Left forelimb (tissue), 1 donor: ENCODE measurements at regions not wholly inside any gene's neighbourhood (a gene's known extent, or its start where the extent isn't known, plus 50 kb on each side); places are given as distances from the start of the nearest gene placed in this dataset.

ENCODE experiments used
- DNase-seq: peaks from one replicate; pipeline ENCODE4 v3.0.0-alpha.2; 2018; ENCODE audit warnings: low spot score

DNA sequence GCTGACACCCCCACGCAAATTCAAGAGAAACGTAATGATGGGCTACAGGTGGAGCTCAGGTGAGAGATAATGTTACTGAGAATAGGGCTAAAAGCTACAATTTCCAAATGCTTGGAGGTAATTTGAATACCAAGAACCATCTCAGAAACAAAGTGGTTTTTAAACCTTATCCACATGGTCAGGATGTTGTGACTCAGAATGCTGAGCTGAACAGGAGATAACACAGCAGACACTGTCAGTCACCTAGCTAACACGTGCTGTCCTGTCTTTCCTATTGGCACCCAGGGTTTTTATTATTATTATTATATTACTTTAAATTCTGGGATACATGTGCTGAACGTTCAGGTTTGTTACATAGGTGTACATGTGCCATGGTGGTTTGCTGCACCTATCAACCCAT, 233.0 kb upstream of the MAF start:
- DNase-seq: no peak

- DNase-seq: no peak
Observed at GRCh38 chr16:79826732-79827475, 226.4 kb upstream of the MAF start.

DNA sequence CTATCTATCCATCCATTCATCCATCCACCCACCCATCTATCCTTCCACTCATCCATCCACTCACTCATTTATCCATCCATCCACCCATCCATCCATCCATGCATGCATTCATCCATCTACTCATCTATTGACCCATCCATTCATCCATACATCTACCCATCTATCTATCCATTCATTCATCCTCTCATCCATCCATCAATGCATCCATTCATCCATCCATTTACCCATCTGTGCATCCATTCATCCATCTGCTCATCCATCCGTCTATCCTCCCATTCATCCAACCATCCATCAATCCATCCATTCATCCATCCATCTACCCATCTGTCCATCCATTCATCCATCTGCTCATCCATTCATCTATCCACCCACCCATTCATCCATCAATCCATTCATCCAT, 224.5 kb upstream of the MAF start:
- DNase-seq: no peak

DNA sequence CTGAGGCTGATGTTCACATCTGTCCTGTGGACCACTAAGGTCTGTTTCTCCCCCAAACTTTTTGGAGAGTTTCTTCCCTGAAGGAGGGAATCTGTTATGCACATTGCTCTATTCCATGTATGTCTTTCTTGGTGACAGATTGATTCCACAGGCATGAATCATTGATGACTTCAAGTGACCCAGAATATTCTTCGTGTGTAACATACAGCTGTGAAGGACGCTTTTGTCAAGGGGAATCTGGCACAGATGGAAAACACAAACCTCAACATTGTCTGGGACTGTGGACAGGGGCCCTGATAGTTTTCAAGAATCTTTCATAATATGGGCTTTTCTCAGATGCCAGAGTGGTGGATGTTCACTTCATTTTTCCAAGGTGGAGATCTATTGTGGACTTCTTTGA, 223.1 kb upstream of the MAF start:
- no peak for DNase-seq

GRCh38 chr16:79821911-79822310, 221.4 kb upstream of the MAF start:
- no peak for DNase-seq

- no peak for DNase-seq
Observed at GRCh38 chr16:79816081-79816497, 215.6 kb upstream of the MAF start.

DNA sequence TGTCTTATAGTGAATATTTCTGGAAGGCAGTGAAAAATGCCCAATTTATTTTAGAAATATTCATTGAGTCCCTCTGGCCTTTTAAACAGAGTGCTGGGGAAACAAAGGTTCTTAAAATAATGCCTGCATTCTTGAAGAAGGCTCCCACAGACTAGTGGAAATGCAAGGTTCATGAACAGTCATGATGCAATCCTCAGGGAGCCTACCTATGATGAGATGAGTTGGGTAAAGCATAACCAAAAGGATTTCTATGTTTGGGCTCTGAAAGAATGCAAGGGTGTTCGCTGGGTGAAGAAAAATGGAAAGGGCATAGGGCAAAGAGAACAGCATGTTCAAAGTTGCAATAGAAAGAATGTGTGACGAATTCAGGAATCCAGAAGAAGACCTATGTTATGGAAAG, 214.5 kb upstream of the MAF start:
- DNase-seq: no peak

- no peak for DNase-seq
Observed at GRCh38 chr16:79814124-79814523, 213.6 kb upstream of the MAF start.

GRCh38 chr16:79811541-79811940, 211.0 kb upstream of the MAF start:
- no peak for DNase-seq

- DNase-seq: no peak
Observed at GRCh38 chr16:79810449-79811189, 210.1 kb upstream of the MAF start.

GRCh38 chr16:79809376-79809775, 208.8 kb upstream of the MAF start:
- no peak for DNase-seq

DNA sequence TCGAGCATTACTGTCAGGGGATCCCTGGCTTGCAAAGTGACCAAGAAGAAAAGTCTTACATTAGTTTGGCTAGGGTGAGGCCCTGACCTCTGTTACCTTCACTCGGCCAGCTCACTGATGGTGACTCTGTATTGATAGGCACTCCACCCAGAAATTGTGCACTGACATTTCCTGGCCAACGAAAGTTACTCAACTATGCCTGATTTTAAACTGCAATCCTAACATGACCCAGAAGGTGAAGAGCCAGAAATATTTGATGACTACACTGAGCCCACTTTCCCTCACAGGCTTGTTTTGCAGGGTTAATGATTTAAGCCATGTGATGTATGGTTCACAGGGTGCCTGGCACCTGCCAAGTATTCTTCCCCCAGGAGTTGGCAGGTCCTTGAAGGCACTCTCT, 208.2 kb upstream of the MAF start:
- DNase-seq: no peak

GRCh38 chr16:79806757-79807156, 206.2 kb upstream of the MAF start:
- no peak for DNase-seq

DNA sequence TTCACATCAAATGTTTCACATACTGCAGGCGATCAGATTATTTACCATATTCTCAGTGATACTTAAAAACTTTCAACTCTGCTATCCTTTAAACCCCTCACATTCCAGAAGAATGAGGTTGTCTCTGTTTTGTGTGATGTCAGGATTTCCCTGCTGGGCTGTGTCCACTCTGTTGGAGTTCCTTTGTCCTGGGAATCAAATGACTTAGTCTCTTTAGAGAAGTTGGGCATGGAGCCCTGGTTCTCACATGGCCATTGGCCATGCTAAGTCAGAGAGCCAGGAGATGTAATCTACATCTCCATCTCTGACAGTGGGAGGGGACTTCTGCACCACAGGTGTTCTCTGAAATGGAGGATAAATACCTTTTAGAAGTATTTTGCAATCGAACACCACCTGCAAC, 205.1 kb upstream of the MAF start:
- DNase-seq: no peak

GRCh38 chr16:79801646-79802045, 201.1 kb upstream of the MAF start:
- DNase-seq: no peak

DNA sequence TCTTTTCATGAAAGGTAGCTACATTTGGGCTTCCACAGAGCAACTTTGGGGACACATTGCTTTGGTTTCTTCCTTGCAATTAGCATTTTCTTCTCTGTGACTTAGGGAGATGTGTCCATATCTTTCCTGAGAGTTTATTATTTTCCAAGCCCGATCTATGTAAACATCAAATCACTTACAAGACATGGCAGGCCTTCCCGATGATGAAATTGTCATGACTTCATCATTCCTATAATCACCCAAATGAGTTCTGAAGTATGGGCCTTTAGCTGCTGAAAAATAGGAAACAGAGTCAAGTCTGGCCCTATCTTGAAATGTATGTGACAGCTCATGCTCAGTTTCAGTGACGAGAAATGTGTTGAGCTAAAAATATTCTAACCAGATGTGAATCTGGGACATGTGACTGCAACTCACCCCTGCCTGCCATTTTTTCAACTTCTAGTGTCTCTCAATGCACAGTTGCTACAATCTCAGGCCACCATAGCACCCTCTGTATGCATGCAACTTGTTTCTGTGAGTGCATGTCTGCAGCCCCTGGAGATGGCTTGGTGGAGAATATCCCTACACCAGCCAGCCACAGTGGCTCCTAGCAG, 199.6 kb upstream of the MAF start:
- no peak for DNase-seq

GRCh38 chr16:79798416-79799053, 198.0 kb upstream of the MAF start:
- DNase-seq: no peak

DNA sequence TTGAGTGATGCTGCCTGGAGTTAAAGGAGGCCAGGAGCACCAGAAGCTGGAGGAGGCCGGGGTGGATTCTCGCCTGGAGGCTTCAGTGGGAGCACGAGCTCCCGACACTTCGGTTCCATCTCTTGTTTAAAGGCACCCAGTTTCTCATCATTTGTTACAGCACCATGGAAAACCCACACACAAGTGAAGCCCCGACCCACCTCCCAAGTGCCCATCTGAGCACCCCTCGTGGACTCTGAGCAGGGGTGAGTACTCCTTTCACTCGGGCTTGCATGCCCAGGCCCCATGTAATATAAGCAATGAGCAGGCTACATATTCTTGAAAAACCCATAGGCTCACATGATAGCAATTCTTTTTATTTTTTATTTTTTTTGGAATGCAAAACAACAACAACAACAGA, 196.9 kb upstream of the MAF start:
- DNase-seq: no peak

DNA sequence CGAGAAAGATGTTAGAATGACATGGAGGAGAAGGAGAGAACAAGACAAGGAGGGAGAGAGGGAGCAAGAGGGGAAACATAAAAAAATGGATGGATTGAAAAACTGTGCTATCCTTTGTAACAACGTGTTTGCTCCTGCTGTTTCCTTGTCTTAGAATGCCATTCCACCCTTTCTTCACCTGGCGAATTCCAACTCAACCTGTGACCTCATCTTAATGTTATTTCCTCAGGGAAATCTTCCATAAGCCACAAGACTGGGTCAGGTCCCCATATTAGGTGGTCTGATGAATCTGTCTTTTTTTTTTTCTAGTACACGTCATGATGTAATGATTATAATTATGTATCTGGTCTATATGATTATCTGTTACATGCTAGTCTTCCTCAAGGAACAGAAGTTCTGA, 195.0 kb upstream of the MAF start:
- no peak for DNase-seq

DNA sequence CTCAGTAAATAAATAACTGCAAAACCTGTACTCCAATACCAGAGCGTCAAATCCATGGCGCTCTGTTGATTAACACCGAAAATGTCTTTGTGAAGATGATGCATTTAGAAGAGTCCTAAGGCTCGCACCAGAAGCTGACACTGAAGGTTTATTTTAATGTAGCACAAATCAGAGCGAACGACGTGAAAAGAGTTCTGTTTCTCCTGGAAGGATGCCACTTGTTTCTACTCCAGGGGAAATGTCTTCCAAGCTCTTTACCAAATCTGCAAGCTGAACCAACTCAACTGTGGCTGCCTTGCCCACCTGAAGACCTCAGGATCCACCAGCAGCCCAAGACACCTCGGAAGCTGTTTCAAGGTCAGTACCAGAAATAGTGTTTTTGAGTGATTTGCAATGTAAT, 194.4 kb upstream of the MAF start:
- DNase-seq: no peak

DNA sequence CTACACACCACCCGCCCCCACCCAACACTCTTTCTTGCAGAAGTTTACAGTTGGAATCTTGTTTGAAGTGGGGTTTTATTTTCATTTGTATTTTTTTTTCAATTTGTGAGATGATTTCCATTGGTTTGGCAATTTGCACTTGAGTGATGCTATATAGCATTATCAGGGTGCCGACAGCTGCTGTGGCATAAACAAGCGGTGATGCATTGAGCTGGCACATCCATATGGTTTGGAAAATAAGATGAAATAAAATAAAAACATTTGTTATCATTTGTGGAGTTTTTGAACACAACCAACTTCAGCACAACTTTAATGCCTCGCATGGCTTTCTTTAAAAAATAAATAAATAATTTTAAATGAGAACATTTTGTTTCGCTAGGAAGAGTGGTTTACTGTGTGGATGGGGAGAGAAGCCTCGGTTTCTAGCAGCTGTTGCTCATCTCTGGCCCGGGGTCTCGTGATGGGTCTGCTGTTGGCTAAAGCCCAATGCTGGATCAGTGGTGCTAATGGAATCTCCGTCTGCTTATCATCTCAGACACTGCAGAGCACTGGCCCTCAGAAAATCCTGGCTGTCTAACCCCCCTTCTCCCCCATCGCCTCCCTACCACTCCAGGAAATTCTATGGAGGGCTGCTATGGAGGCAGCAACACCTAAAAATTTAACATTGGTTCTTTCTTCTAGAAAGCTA, 192.3 kb upstream of the MAF start:
- DNase-seq: peak; percentile 73

DNA sequence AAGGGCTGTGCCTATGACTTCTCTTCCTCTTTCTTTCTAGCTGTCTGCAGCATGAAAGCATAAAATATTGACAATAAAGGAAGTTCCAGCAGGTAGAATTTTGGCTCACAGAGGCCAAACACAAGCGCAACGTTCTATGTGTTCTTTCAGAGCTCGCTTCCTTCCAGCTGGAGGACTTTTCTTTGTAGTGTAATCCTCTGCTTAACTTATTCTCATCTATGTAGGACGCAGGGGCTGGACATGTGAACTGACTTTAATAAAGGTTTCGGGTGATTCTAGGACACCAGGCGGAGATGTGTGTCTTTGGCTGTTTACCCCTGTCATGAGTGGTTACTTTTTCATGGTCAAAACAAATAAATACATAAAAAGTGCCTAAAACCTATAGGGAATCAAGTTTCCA, 191.5 kb upstream of the MAF start:
- no peak for DNase-seq
